ENCODE measurements at regions not wholly inside any gene's neighbourhood (a gene's known extent, or its start where the extent isn't known, plus 50 kb on each side); places are given as distances from the start of the nearest gene placed in this dataset.

- TF ChIP-seq GTF2F1 (IDR thresholded peaks at IDR 0.05; ENCODE audit: borderline replicate concordance, low read depth, low read length) (no peak), SIRT6 (IDR thresholded peaks at IDR 0.05; ENCODE audit: low read length) (no peak), RNF2 (IDR thresholded peaks at IDR 0.05; ENCODE audit: borderline replicate concordance, low read depth, low read length, missing control alignments, poor library complexity, severe bottlenecking) (no peak), KDM1A (IDR thresholded peaks at IDR 0.05; ENCODE audit: borderline replicate concordance, low read length) (no peak), HDAC6 (IDR thresholded peaks at IDR 0.05; ENCODE audit: low read depth, low read length) (no peak), ATF3 (IDR thresholded peaks at IDR 0.05; ENCODE audit: insufficient read depth, low read depth, low read length) (no peak), PHF8 (conservative IDR thresholded peaks at IDR 0.05; ENCODE audit: low read depth, low read length) (no peak), CEBPB (IDR thresholded peaks at IDR 0.05; ENCODE audit: low read depth, low read length) (no peak), RFX5 (IDR thresholded peaks at IDR 0.05; ENCODE audit: borderline replicate concordance, low read depth, low read length) (no peak), SP1 (IDR thresholded peaks at IDR 0.05; ENCODE audit: low read depth, low read length) (no peak), EZH2 (IDR thresholded peaks at IDR 0.05; ENCODE audit: low read depth, low read length, severe bottlenecking) (no peak)
Measured at GRCh38 chr3:30464381-30464780, 142.0 kb upstream of the TGFBR2 start (continued).
